HepG2 (cell line): ENCODE measurements at regions not wholly inside any gene's neighbourhood (a gene's known extent, or its start where the extent isn't known, plus 50 kb on each side); places are given as distances from the start of the nearest gene placed in this dataset.
A peak's percentile ranks its signal among the peaks of the same experiment; 100 is the strongest.
"Not testable (repeated sequence)": the region's sequence is repeated elsewhere in the genome, so short reads cannot be mapped to it uniquely, and the experiment has no call there.

Experiments used
- ATAC-seq: fragments of 200-7000 bp; cut with Tn5 transposase; 3 replicates; pipeline ENCODE4 v1.9.1; 2020; ENCODE audit warnings: mild to moderate bottlenecking, moderate library complexity
- BruUV-seq: library from RNA; stranded (reverse); fragments of 400-500 nt; replicated peaks from 2 replicates; lab custom pipeline; 2021; lab: Mats Ljungman, UMichigan
- CTCF ChIA-PET: fragments of 300-600 bp; formaldehyde crosslinking; extraction: SDS; loops from one replicate; lab custom pipeline; 2021; ENCODE audit warnings: low total read pairs, inconsistent platforms, low intra/inter-chr PET ratio; lab: Yijun Ruan, JAX
- POLR2A ChIA-PET: fragments of 350-600 bp; sonication (Branson Sonifier 250); formaldehyde crosslinking; loops from one replicate; lab custom pipeline; 2020; ENCODE audit warnings: antibody characterized with exemption, inconsistent platforms; lab: Yijun Ruan, JAX
- DNase-seq: peaks from one replicate; pipeline ENCODE4 v3.0.0-alpha.2; 2015; ENCODE audit warnings: low spot score
- FAIRE-seq: peaks from 3 replicates; lab custom pipeline; 2011; peaks lifted over from hg19 to GRCh38; lab: Jason Lieb, UNC
- H2AFZ ChIP-seq: one replicate; pipeline ENCODE4 v1.6.1; 2011; ENCODE audit warnings: low read length, inconsistent platforms
- H3K27ac ChIP-seq: fragments of 300-600 bp; 3 replicates; pipeline ENCODE4 v1.8.0; 2011; ENCODE audit warnings: mixed run types, mild to moderate bottlenecking, mixed read lengths, low read length, inconsistent platforms; ENCODE audit not compliant: insufficient read depth; ENCODE audit errors: extremely low read length
- H3K27me3 ChIP-seq, 2 experiments: fragments of 200-600 bp in 1 of 2; 2 replicates in 1 of 2; 3 replicates in 1 of 2; pipeline versions ENCODE4 v1.6.0 to v1.8.0; 2011; ENCODE audit warnings: low read length in 2 of 2, mild to moderate bottlenecking in 2 of 2, moderate library complexity in 2 of 2, inconsistent platforms in 1 of 2; ENCODE audit not compliant: insufficient read depth in 2 of 2, control insufficient read depth in 1 of 2
- H3K36me3 ChIP-seq, 2 experiments: fragments of 200-600 bp in 1 of 2; replicated peaks in 1 of 2; 2 replicates in 1 of 2; 3 replicates in 1 of 2; pipeline versions ENCODE4 v1.5.1 to v1.8.0; 2011; ENCODE audit warnings: low read length in 2 of 2, inconsistent platforms in 1 of 2; ENCODE audit not compliant: insufficient read depth in 2 of 2, control insufficient read depth in 1 of 2
- H3K4me1 ChIP-seq: 2 replicates; pipeline ENCODE4 v1.5.1; 2012; ENCODE audit warnings: low read length, inconsistent platforms; ENCODE audit not compliant: insufficient read depth
- H3K4me2 ChIP-seq: 2 replicates; pipeline ENCODE4 v1.6.0; 2011; ENCODE audit warnings: low read depth, low read length, inconsistent platforms
- H3K4me3 ChIP-seq, 3 experiments: fragments of 200-600 bp in 1 of 3; sonication (generic), shearing (Covaris generic) in 1 of 3; replicated peaks in 1 of 3; 2 replicates each; pipeline ENCODE4 v1.5.1; 2011 to 2016; ENCODE audit warnings: low read length in 3 of 3, inconsistent platforms in 2 of 3, low read depth in 2 of 3, mild to moderate bottlenecking in 2 of 3, control low read depth in 1 of 3, mixed read lengths in 1 of 3; ENCODE audit not compliant: insufficient read depth in 1 of 3
- H3K79me2 ChIP-seq: one replicate; pipeline ENCODE4 v1.6.1; 2011; ENCODE audit warnings: low read length, inconsistent platforms; ENCODE audit not compliant: insufficient read depth
- H3K9ac ChIP-seq: 2 replicates; pipeline ENCODE4 v1.6.0; 2011; ENCODE audit warnings: mild to moderate bottlenecking, low read depth, low read length, inconsistent platforms; ENCODE audit not compliant: insufficient read depth
- H3K9me3 ChIP-seq: 2 replicates; pipeline ENCODE4 v1.5.1; 2012; ENCODE audit warnings: mild to moderate bottlenecking, low read length
- H4K20me1 ChIP-seq: 2 replicates; pipeline ENCODE4 v1.6.0; 2011; ENCODE audit warnings: inconsistent platforms, mild to moderate bottlenecking, low read length, moderate library complexity; ENCODE audit not compliant: insufficient read depth
- ATF7 ChIP-seq, 2 experiments: fragments of 450-650 bp in 1 of 2; sonication (generic) in 1 of 2; formaldehyde crosslinking in 1 of 2; IDR thresholded peaks; 2 replicates each; pipeline versions ENCODE4 v1.4.0 to v1.6.1; 2016 to 2020; ENCODE audit warnings: antibody characterized with exemption in 1 of 2, mild to moderate bottlenecking in 1 of 2, missing genetic modification reagents in 1 of 2
- CREB1 ChIP-seq, 2 experiments: fragments of 450-650 bp in 1 of 2; IDR thresholded peaks; 2 replicates each; pipeline ENCODE4 v1.6.1; 2016 to 2017; ENCODE audit warnings: control low read depth in 1 of 2, mild to moderate bottlenecking in 1 of 2, missing compliant biosample characterization in 1 of 2, missing genetic modification characterization in 1 of 2
- LCORL ChIP-seq, 2 experiments: fragments of 450-650 bp in 1 of 2; sonication (generic) in 1 of 2; formaldehyde crosslinking in 1 of 2; IDR thresholded peaks; 2 replicates each; pipeline versions ENCODE4 v1.5.0 to v1.6.1; 2017 to 2020; ENCODE audit warnings: antibody characterized with exemption in 1 of 2, missing genetic modification reagents in 1 of 2
- PHB2 ChIP-seq: fragments of 450-650 bp; IDR thresholded peaks from 2 replicates; pipeline ENCODE4 v1.6.1; 2018; ENCODE audit not compliant: partially characterized antibody
- PLRG1 ChIP-seq: fragments of 450-650 bp; conservative IDR thresholded peaks from 2 replicates; pipeline ENCODE4 v1.6.1; 2016
- RAD51 ChIP-seq: fragments of 450-650 bp; IDR thresholded peaks from 2 replicates; pipeline ENCODE4 v1.6.1; 2016; ENCODE audit warnings: borderline replicate concordance
- ZBTB40 ChIP-seq, 2 experiments: fragments of 450-650 bp in 1 of 2; sonication (generic) in 1 of 2; formaldehyde crosslinking in 1 of 2; IDR thresholded peaks; 2 replicates each; pipeline versions ENCODE4 v1.6.1 to v1.8.0; 2016 to 2022; ENCODE audit warnings: antibody characterized with exemption in 1 of 2, mild to moderate bottlenecking in 1 of 2, missing genetic modification reagents in 1 of 2
- WGBS: methylation state at CpG from one replicate; pipeline ENCODE4 v1.1.6; 2017; ENCODE audit warnings: low lambda C conversion rate; 5-methylcytosine and 5-hydroxymethylcytosine counted together
- in situ Hi-C: cut with HindIII; loops from 2 replicates; pipeline ENCODE4 v1.10.0; 2017; ENCODE audit warnings: low pct_unique_long_range_greater_than_20kb; ENCODE audit not compliant: extremely low pct_ligation_motif_present
- intact Hi-C: fragments of 100-400 bp; cut with micrococcal nuclease; formaldehyde crosslinking; loops from one replicate; pipeline ENCODE4 v1.10.0; 2022; ENCODE audit not compliant: unreplicated experiment

- CTCF ChIA-PET; POLR2A ChIA-PET; H4K20me1 ChIP-seq; intact Hi-C loops; H2AFZ ChIP-seq; H3K4me2 ChIP-seq; H3K4me3 ChIP-seq; H3K9me3 ChIP-seq; H3K27ac ChIP-seq; DNase-seq; H3K36me3 ChIP-seq; FAIRE-seq; H3K9ac ChIP-seq; H3K79me2 ChIP-seq; H3K27me3 ChIP-seq; in situ Hi-C loops; BruUV-seq; H3K4me1 ChIP-seq; ATAC-seq; TF ChIP-seq LCORL, CREB1, ZBTB40, ATF7 (CRISPR knock-in tag; IDR thresholded peaks at IDR 0.05): not testable (repeated sequence)
- TF ChIP-seq PLRG1, result peak; percentile 90
- peak; percentile 20; the same call in 1 of the 2 replicates for TF ChIP-seq RAD51
- TF ChIP-seq PHB2, result peak; percentile 88
- TF ChIP-seq LCORL (IDR thresholded peaks at IDR 0.05), result peak; percentile 5; the same call in 1 of the 2 replicates
- peak; percentile 83 for TF ChIP-seq CREB1 (IDR thresholded peaks at IDR 0.05)
- 0 out of 2 replicates have a peak, but pooled peaks have one; percentile 24 for TF ChIP-seq ZBTB40 (IDR thresholded peaks at IDR 0.05)
- peak; percentile 97 for TF ChIP-seq ATF7 (IDR thresholded peaks at IDR 0.05)
These were observed 2868.6 kb downstream of the RPIA start for GRCh38 chr2:91559886-91560614.

DNA sequence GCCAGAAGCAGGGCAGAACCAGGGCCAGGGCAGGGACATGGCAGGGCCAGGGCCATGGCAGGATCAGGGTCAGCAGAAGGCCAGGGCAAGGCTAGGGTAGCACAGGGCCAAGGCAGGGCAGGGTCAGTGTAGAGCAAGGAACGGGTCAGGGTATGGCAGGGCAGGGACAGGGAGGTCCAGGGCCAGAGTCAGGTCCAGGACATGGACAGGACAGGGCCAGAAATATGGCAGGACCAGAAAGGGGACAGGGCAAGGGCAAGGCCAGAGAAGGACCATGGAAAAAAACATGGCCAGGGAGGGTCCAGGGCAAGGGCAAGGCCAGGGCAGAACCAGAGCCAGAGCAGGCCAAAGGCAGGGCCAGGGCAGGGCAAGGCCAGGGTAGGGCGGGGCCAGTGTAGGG, 2870.7 kb downstream of the RPIA start:
- H3K79me2 ChIP-seq, BruUV-seq, H3K4me1 ChIP-seq, H3K4me2 ChIP-seq, H4K20me1 ChIP-seq, H3K27ac ChIP-seq, in situ Hi-C loops, H3K36me3 ChIP-seq, H2AFZ ChIP-seq, FAIRE-seq, ATAC-seq, DNase-seq, H3K9me3 ChIP-seq, H3K4me3 ChIP-seq, H3K27me3 ChIP-seq, CTCF ChIA-PET, POLR2A ChIA-PET, intact Hi-C loops, H3K9ac ChIP-seq: not testable (repeated sequence)
- 6% methylated on average over 1 of the region's 2 CpGs for WGBS
